Left ventricle myocardium superior (tissue), 1 donor: ENCODE measurements at regions not wholly inside any gene's neighbourhood (a gene's known extent, or its start where the extent isn't known, plus 50 kb on each side); places are given as distances from the start of the nearest gene placed in this dataset.
A peak's percentile ranks its signal among the peaks of the same experiment; 100 is the strongest.

Experiments used
- ATAC-seq: fragments of 200-7000 bp; cut with Tn5 transposase; one replicate; pipeline ENCODE4 v1.9.1; 2020; ENCODE audit warnings: mild to moderate bottlenecking, moderate library complexity
- DNase-seq: peaks from one replicate; pipeline ENCODE4 v3.0.0-alpha.2; 2020
- intact Hi-C: fragments of 100-400 bp; cut with micrococcal nuclease; formaldehyde crosslinking; loops from one replicate; pipeline ENCODE4 v1.11.0; 2022
- donor health status: DM: no; HTN: yes; CAD: no; lungs with severe emphysema.

- intact Hi-C loops = no loop called here
- no peak for DNase-seq
Observed at GRCh38 chr2:149924028-149924427, 336.5 kb upstream of the MMADHC start.

GRCh38 chr2:149921911-149922616 lies 334.5 kb upstream of the MMADHC start:
- no peak for DNase-seq
- intact Hi-C loops = no loop called here
- no peak for ATAC-seq

More at GRCh38 chr2:149924028-149924427, 336.5 kb upstream of the MMADHC start:
- ATAC-seq = no peak

- ATAC-seq (no peak), DNase-seq (no peak)
- intact Hi-C loops = no loop called here
Observed at GRCh38 chr2:149920389-149920788, 332.8 kb upstream of the MMADHC start.

GRCh38 chr2:149915151-149915550 lies 327.6 kb upstream of the MMADHC start:
- intact Hi-C loops = no loop called here
- DNase-seq (no peak), ATAC-seq (no peak)

GRCh38 chr2:149908726-149909683 lies 321.4 kb upstream of the MMADHC start:
- intact Hi-C loops = no loop called here
- no peak for ATAC-seq
- DNase-seq = no peak

- no peak for ATAC-seq
- no peak for DNase-seq
- intact Hi-C loops = no loop called here
Observed at GRCh38 chr2:149906886-149907285, 319.3 kb upstream of the MMADHC start.

- intact Hi-C loops = no loop called here
- DNase-seq (no peak), ATAC-seq (no peak)
Observed at GRCh38 chr2:149904352-149905175, 317.0 kb upstream of the MMADHC start.

- DNase-seq (no peak), ATAC-seq (no peak)
- intact Hi-C loops = no loop called here
Observed at GRCh38 chr2:149903626-149904025, 316.1 kb upstream of the MMADHC start.

- peak; percentile 25 for DNase-seq
- no peak for ATAC-seq
- intact Hi-C loops = no loop called here
Observed at GRCh38 chr2:149902081-149902480, 314.5 kb upstream of the MMADHC start.

- ATAC-seq = no peak
- DNase-seq = no peak
- intact Hi-C loops = no loop called here
Observed at GRCh38 chr2:149901231-149901859, 313.8 kb upstream of the MMADHC start.

- intact Hi-C loops = no loop called here
- ATAC-seq (no peak), DNase-seq (no peak)
Observed at GRCh38 chr2:149899390-149899789, 311.8 kb upstream of the MMADHC start.

GRCh38 chr2:149894760-149895159 lies 307.2 kb upstream of the MMADHC start:
- DNase-seq (no peak), ATAC-seq (peak; percentile 29)
- intact Hi-C loops = no loop called here

- DNase-seq (no peak), ATAC-seq (no peak)
- intact Hi-C loops = no loop called here
Observed at GRCh38 chr2:149894226-149894625, 306.7 kb upstream of the MMADHC start.

- DNase-seq (no peak), ATAC-seq (no peak)
- intact Hi-C loops = no loop called here
Observed at GRCh38 chr2:149892563-149892962, 305.0 kb upstream of the MMADHC start.

GRCh38 chr2:149885946-149886345 lies 298.4 kb upstream of the MMADHC start:
- intact Hi-C loops = no loop called here
- DNase-seq = no peak
- no peak for ATAC-seq

GRCh38 chr2:149885468-149885867 lies 297.9 kb upstream of the MMADHC start:
- intact Hi-C loops = no loop called here
- no peak for DNase-seq

GRCh38 chr2:149884871-149885270 lies 297.3 kb upstream of the MMADHC start:
- intact Hi-C loops = no loop called here
- ATAC-seq = no peak

More at GRCh38 chr2:149885468-149885867, 297.9 kb upstream of the MMADHC start:
- no peak for ATAC-seq

GRCh38 chr2:149877913-149878312 lies 290.3 kb upstream of the MMADHC start:
- DNase-seq = no peak
- intact Hi-C loops = no loop called here
- peak; percentile 26 for ATAC-seq

More at GRCh38 chr2:149884871-149885270, 297.3 kb upstream of the MMADHC start:
- no peak for DNase-seq

GRCh38 chr2:149877074-149877473 lies 289.5 kb upstream of the MMADHC start:
- ATAC-seq (no peak), DNase-seq (no peak)
- intact Hi-C loops = no loop called here
